GM23248 (cell line): ENCODE measurements at regions not wholly inside any gene's neighbourhood (a gene's known extent, or its start where the extent isn't known, plus 50 kb on each side); places are given as distances from the start of the nearest gene placed in this dataset.

Source experiments
- DNase-seq: peaks from one replicate; pipeline ENCODE4 v3.0.0-alpha.2; 2015
- H2AFZ ChIP-seq: fragments of 200-600 bp; sonication (generic); 2 replicates; pipeline ENCODE4 v1.6.1; 2016; ENCODE audit warnings: antibody characterized with exemption
- H3F3A ChIP-seq: fragments of 200-600 bp; sonication (generic); 2 replicates; pipeline ENCODE4 v1.6.1; 2016; ENCODE audit warnings: mild to moderate bottlenecking, antibody characterized with exemption, mixed run types; ENCODE audit not compliant: insufficient read depth
- H3K27ac ChIP-seq: fragments of 200-600 bp; sonication (generic); 2 replicates; pipeline ENCODE4 v1.5.1; 2016; ENCODE audit warnings: mild to moderate bottlenecking
- H3K27me3 ChIP-seq: fragments of 200-600 bp; sonication (generic); replicated peaks from 2 replicates; pipeline ENCODE4 v1.6.1; 2016; ENCODE audit warnings: mild to moderate bottlenecking; ENCODE audit not compliant: insufficient read depth
- H3K36me3 ChIP-seq: fragments of 200-600 bp; sonication (generic); 2 replicates; pipeline ENCODE4 v1.6.1; 2016; ENCODE audit warnings: low read depth, mild to moderate bottlenecking
- H3K4me1 ChIP-seq: fragments of 200-600 bp; sonication (generic); 2 replicates; pipeline ENCODE4 v1.6.1; 2016; ENCODE audit warnings: mild to moderate bottlenecking; ENCODE audit not compliant: insufficient read depth
- H3K4me2 ChIP-seq: fragments of 200-600 bp; sonication (generic); one replicate; pipeline ENCODE4 v1.6.1; 2016; ENCODE audit warnings: mild to moderate bottlenecking; ENCODE audit not compliant: unreplicated experiment
- H3K4me3 ChIP-seq: fragments of 200-600 bp; sonication (generic); 2 replicates; pipeline ENCODE4 v1.5.1; 2016; ENCODE audit warnings: mild to moderate bottlenecking
- H3K79me2 ChIP-seq: fragments of 200-600 bp; sonication (generic); 2 replicates; pipeline ENCODE4 v1.6.1; 2016; ENCODE audit warnings: mild to moderate bottlenecking; ENCODE audit not compliant: insufficient read depth
- H3K9ac ChIP-seq: fragments of 200-600 bp; sonication (generic); 2 replicates; pipeline ENCODE4 v1.6.1; 2016; ENCODE audit warnings: mild to moderate bottlenecking
- H3K9me2 ChIP-seq: fragments of 200-600 bp; sonication (generic); 2 replicates; pipeline ENCODE4 v1.6.1; 2016; ENCODE audit warnings: mixed run types, mild to moderate bottlenecking, moderate library complexity; ENCODE audit not compliant: insufficient read depth
- H3K9me3 ChIP-seq: fragments of 200-600 bp; sonication (generic); one replicate; pipeline ENCODE4 v1.6.1; 2017; ENCODE audit warnings: low read depth
- H4K20me1 ChIP-seq: fragments of 200-600 bp; sonication (generic); 2 replicates; pipeline ENCODE4 v1.6.0; 2016; ENCODE audit not compliant: insufficient read depth
- EZH2 ChIP-seq: fragments of 200-600 bp; sonication (generic); IDR thresholded peaks from 2 replicates; pipeline ENCODE4 v1.6.1; 2018; ENCODE audit warnings: antibody characterized with exemption, mild to moderate bottlenecking; ENCODE audit not compliant: insufficient read depth, poor library complexity, severe bottlenecking
- EZH2phosphoT487 ChIP-seq: fragments of 200-600 bp; sonication (generic); IDR thresholded peaks from 2 replicates; pipeline ENCODE4 v1.6.1; 2018; ENCODE audit warnings: antibody characterized with exemption, moderate library complexity, mild to moderate bottlenecking, low read depth; ENCODE audit not compliant: insufficient read depth
- WGBS, 2 experiments: methylation state at CpG; one replicate each; pipeline ENCODE4 v1.1.6; 2015 to 2017; ENCODE audit warnings: low lambda C conversion rate in 2 of 2, low coverage in 1 of 2; ENCODE audit errors: missing lambda C conversion rate in 2 of 2; 5-methylcytosine and 5-hydroxymethylcytosine counted together
- in situ Hi-C: fragments of 300-500 bp; cut with MboI; formaldehyde crosslinking; loops from 2 replicates; pipeline ENCODE4 v1.15.0; 2020

DNA sequence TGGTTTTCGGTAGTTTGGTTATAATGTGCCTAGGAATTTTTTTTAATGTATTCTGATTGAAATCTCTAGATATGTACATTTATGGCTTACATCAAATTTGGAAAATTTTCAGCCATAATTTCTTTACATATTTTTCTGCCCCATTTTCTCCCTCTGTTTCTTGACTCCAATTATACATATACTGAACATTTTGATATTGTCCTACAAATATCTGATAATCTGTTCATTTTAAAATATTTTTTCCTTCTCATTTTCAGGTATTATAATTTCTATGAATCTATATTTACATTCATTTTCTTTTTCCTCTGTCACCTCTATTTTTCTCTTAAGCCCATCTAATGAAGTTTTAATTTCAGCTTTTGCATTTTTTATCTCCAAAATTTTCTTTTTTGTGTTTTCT is 82.7 kb upstream of the TMLHE start:
- no peaks in the 10 kb centered on the region for H3K79me2 ChIP-seq
- no peaks in the 10 kb centered on the region for H3K36me3 ChIP-seq
- H3K27ac ChIP-seq: no peak overlapping the region
- no peak overlapping the region for H3K9ac ChIP-seq
- no peak overlapping the region for H2AFZ ChIP-seq
- no peak overlapping the region for H3K4me3 ChIP-seq
- no peaks in the 10 kb centered on the region for H3K4me1 ChIP-seq
- H4K20me1 ChIP-seq: no peaks in the 10 kb centered on the region
- TF ChIP-seq EZH2phosphoT487 (no peak), EZH2 (no peak)
- no peaks in the 10 kb centered on the region for H3K9me2 ChIP-seq
- in situ Hi-C loops: no loop called here
- no peaks in the 10 kb centered on the region for H3K9me3 ChIP-seq
- no peak for DNase-seq
- no peaks in the 10 kb centered on the region for H3K27me3 ChIP-seq
- no peak overlapping the region for H3K4me2 ChIP-seq
- WGBS, 2 experiments: 0 to 5% methylated on average over 1 of the region's 1 CpG
- no peaks in the 10 kb centered on the region for H3F3A ChIP-seq

DNA sequence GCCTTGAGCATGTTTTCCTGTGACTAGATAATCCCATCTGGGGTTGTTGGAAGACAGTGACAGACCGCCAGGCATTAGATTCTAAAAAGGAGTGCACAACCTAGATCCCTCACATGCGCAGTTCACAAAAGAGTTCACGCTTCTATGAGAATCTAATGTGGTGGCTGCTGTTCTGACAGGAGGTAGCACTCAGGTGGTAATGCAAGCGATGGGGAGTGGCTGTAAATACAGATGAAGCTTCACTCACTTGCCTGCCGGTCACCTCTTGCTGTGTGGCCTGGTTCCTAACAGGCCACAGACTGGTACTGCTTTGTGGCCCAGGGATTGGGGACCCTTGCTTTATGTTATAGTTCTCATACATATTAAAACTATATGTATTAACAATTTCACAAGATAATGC is 81.9 kb upstream of the TMLHE start:
- H3F3A ChIP-seq: no peaks in the 10 kb centered on the region
- no peak for DNase-seq
- TF ChIP-seq EZH2phosphoT487 (no peak), EZH2 (no peak)
- no peaks in the 10 kb centered on the region for H3K36me3 ChIP-seq
- H3K4me3 ChIP-seq: no peak overlapping the region
- 52 to 54% methylated on average over 5 of the region's 5 CpGs for WGBS, 2 experiments
- H3K27ac ChIP-seq: no peak overlapping the region
- H3K79me2 ChIP-seq: no peaks in the 10 kb centered on the region
- no peaks in the 10 kb centered on the region for H3K27me3 ChIP-seq
- H4K20me1 ChIP-seq: no peaks in the 10 kb centered on the region
- in situ Hi-C loops: no loop called here
- H3K9me3 ChIP-seq: no peaks in the 10 kb centered on the region
- H3K4me1 ChIP-seq: no peaks in the 10 kb centered on the region
- H3K9ac ChIP-seq: no peak overlapping the region
- H2AFZ ChIP-seq: no peak overlapping the region
- H3K4me2 ChIP-seq: no peak overlapping the region
- no peaks in the 10 kb centered on the region for H3K9me2 ChIP-seq

DNA sequence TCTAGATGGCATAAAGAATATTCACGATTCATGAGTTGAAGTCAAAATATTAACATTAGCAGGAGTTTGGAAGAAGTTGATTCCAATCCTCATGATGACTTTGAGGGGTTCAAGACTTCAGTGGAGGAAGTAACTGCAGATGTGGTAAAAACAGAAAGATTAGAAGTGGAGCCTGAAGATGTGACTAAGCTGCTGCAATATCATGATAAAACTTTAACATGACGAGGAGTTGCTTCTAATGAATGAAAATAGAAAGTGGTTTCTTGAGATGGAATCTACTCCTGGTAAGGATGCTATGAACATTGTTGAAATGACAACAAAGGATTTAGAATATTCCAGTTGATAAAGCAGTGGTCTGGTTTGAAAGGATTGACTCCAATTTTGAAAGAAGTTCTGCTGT is 70.1 kb upstream of the TMLHE start:
- 7 to 17% methylated on average over 2 of the region's 2 CpGs for WGBS, 2 experiments
- TF ChIP-seq EZH2 (no peak), EZH2phosphoT487 (no peak)
- H3F3A ChIP-seq: no peaks in the 10 kb centered on the region
- in situ Hi-C loops: no loop called here
- H3K4me2 ChIP-seq: no peak overlapping the region
- no peaks in the 10 kb centered on the region for H3K9me3 ChIP-seq
- DNase-seq: no peak
- H3K27ac ChIP-seq: no peak overlapping the region
- no peaks in the 10 kb centered on the region for H3K36me3 ChIP-seq
- H3K9ac ChIP-seq: no peak overlapping the region
- H3K4me1 ChIP-seq: no peaks in the 10 kb centered on the region
- no peaks in the 10 kb centered on the region for H3K79me2 ChIP-seq
- no peaks in the 10 kb centered on the region for H3K27me3 ChIP-seq
- H4K20me1 ChIP-seq: no peaks in the 10 kb centered on the region
- no peaks in the 10 kb centered on the region for H3K9me2 ChIP-seq
- H2AFZ ChIP-seq: no peak overlapping the region
- no peak overlapping the region for H3K4me3 ChIP-seq

DNA sequence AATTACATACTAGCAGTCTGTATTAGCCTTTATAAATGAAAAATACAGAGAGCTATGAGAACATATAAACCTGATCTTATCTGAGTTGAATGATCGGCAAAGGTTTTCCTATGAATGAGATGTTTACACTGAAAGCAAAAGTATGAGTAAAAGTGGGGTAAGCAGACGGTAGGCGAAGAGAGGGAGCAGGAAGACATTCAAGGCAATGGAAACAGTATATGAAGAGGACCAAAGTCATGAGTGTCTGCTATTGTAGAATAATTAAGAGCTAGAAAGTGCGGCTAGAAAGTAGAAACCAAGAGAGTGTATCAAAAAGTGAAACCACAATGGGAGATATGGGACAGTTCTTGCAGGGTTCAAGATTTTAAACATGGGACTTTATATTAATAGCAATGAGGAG is 67.0 kb upstream of the TMLHE start:
- Histone ChIP-seq H3K79me2 (no peaks in the 10 kb centered on the region), H3K9ac (no peak overlapping the region), H3K27ac (no peak overlapping the region), H3K4me3 (no peak overlapping the region), H4K20me1 (no peaks in the 10 kb centered on the region), H3K9me3 (no peaks in the 10 kb centered on the region), H2AFZ (no peak overlapping the region), H3K27me3 (no peaks in the 10 kb centered on the region), H3K36me3 (no peaks in the 10 kb centered on the region), H3K4me2 (no peak overlapping the region), H3F3A (no peaks in the 10 kb centered on the region), H3K9me2 (no peaks in the 10 kb centered on the region), H3K4me1 (no peaks in the 10 kb centered on the region)
- in situ Hi-C loops: no loop called here
- DNase-seq: no peak
- no peak for TF ChIP-seq EZH2
- TF ChIP-seq EZH2phosphoT487: no peak
- 63% methylated on average over 4 of the region's 4 CpGs for WGBS, 2 experiments

DNA sequence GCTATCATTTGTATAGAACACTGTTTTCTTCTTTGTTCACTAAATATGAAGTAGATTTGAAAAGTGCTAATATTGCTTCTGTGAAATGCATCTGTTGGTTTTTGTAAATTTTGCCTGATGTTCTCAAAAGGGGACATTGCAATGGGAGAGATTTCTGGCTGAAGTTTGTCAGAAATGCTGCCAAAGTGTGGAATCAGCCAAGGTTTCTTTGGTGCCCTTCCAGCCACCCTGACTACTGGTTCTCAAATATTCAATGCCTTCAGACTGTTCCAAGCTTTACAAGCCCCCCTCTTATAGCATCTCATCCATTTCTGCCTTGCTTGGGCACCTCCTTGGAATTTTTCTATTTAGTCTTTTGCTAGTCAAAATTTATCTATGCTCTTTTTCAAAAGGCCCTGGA is 60.6 kb upstream of the TMLHE start:
- H3K4me2 ChIP-seq: no peak overlapping the region
- H3K36me3 ChIP-seq: no peaks in the 10 kb centered on the region
- DNase-seq: no peak
- H3K9me2 ChIP-seq: no peaks in the 10 kb centered on the region
- H3K27ac ChIP-seq: no peak overlapping the region
- in situ Hi-C loops: no loop called here
- H3F3A ChIP-seq: no peaks in the 10 kb centered on the region
- no peaks in the 10 kb centered on the region for H3K79me2 ChIP-seq
- TF ChIP-seq EZH2: no peak
- no peak for TF ChIP-seq EZH2phosphoT487
- H4K20me1 ChIP-seq: no peaks in the 10 kb centered on the region
- no peaks in the 10 kb centered on the region for H3K4me1 ChIP-seq
- no peak overlapping the region for H3K4me3 ChIP-seq
- no peaks in the 10 kb centered on the region for H3K9me3 ChIP-seq
- no peak overlapping the region for H3K9ac ChIP-seq
- H3K27me3 ChIP-seq: no peaks in the 10 kb centered on the region
- H2AFZ ChIP-seq: no peak overlapping the region
